ENCODE measurements at regions not wholly inside any gene's neighbourhood (a gene's known extent, or its start where the extent isn't known, plus 50 kb on each side); places are given as distances from the start of the nearest gene placed in this dataset.
"Not testable (repeated sequence)": the region's sequence is repeated elsewhere in the genome, so short reads cannot be mapped to it uniquely, and the experiment has no call there.

DNA sequence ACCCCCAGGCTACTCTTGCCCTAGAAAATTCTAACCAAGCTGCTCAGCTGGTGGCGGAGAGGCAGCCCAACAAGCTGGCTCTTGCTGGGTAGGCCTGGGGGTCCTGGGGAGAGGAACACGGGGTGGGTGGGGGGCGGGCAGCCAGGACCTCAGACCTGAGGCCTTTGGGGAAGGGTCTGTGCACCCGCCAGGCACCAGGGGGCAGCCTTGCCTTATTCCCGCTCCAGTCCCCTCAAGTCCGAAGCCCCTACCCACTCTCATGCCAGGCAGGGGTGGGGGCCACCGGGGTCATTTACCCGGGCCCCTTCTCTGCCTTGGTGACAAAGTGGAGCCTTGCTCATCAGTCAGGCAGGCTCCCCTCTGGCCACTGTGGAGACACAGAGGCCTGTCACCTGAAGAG is 515.1 kb downstream of the TP53TG3F start:
- DNase-seq; intact Hi-C loops (cut with DNase I); ATAC-seq; H3K4me3 ChIP-seq (ENCODE audit: low read length); H3K9me3 ChIP-seq (ENCODE audit: control insufficient read depth, low read length); H3K27ac ChIP-seq (ENCODE audit: low read length); H3K4me1 ChIP-seq (ENCODE audit: control insufficient read depth, insufficient read depth, low read length); H3K27me3 ChIP-seq (ENCODE audit: control insufficient read depth, insufficient read depth): not testable (repeated sequence)
- no CpG with 5 or more reads among the region's 8 CpGs for WGBS

- H3K4me1 ChIP-seq (ENCODE audit: control insufficient read depth, insufficient read depth, low read length); intact Hi-C loops (cut with DNase I); H3K27me3 ChIP-seq (ENCODE audit: control insufficient read depth, insufficient read depth); H3K27ac ChIP-seq (ENCODE audit: low read length); H3K9me3 ChIP-seq (ENCODE audit: control insufficient read depth, low read length); ATAC-seq; DNase-seq; H3K4me3 ChIP-seq (ENCODE audit: low read length): not testable (repeated sequence)
- no CpG with 5 or more reads among the region's 55 CpGs for WGBS
Measured at GRCh38 chr16:33975744-33976143, 516.3 kb downstream of the TP53TG3F start.

GRCh38 chr16:33976521-33976920 is 517.1 kb downstream of the TP53TG3F start:
- DNase-seq; H3K9me3 ChIP-seq (ENCODE audit: control insufficient read depth, low read length); H3K4me3 ChIP-seq (ENCODE audit: low read length); intact Hi-C loops (cut with DNase I); H3K27me3 ChIP-seq (ENCODE audit: control insufficient read depth, insufficient read depth); ATAC-seq; H3K4me1 ChIP-seq (ENCODE audit: control insufficient read depth, insufficient read depth, low read length); H3K27ac ChIP-seq (ENCODE audit: low read length): not testable (repeated sequence)
- WGBS: 82% methylated on average over 20 of the region's 25 CpGs

GRCh38 chr16:33978784-33979183 is 519.4 kb downstream of the TP53TG3F start:
- 50% methylated on average over 1 of the region's 6 CpGs for WGBS
- not testable (repeated sequence) for DNase-seq

DNA sequence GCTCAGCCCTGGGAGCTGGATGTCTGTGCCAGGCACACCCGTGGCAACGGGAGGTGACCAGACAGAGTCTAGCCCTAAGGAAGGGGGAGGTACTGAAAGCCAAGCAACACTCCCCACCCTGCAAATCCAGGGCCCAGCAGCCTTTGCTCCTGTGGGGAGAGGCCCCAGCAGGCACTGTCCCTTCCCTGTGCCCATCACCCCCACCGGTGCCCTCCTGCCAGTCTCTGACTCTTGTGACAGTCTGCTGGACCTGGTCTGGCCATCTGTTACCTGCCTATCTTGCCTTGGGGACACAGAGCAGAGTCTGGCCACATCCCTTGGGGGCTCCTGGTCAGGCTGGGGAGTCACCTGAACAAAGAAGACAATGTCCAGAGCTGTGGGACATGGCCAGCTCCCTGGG is 520.2 kb downstream of the TP53TG3F start:
- ATAC-seq; H3K27me3 ChIP-seq (ENCODE audit: control insufficient read depth, insufficient read depth); H3K4me1 ChIP-seq (ENCODE audit: control insufficient read depth, insufficient read depth, low read length); H3K4me3 ChIP-seq (ENCODE audit: low read length); intact Hi-C loops (cut with DNase I); DNase-seq; H3K27ac ChIP-seq (ENCODE audit: low read length); H3K9me3 ChIP-seq (ENCODE audit: control insufficient read depth, low read length): not testable (repeated sequence)
- WGBS: no CpG with 5 or more reads among the region's 3 CpGs

More at GRCh38 chr16:33978784-33979183, 519.4 kb downstream of the TP53TG3F start:
- H3K27me3 ChIP-seq (ENCODE audit: control insufficient read depth, insufficient read depth); H3K4me3 ChIP-seq (ENCODE audit: low read length); H3K9me3 ChIP-seq (ENCODE audit: control insufficient read depth, low read length); H3K4me1 ChIP-seq (ENCODE audit: control insufficient read depth, insufficient read depth, low read length); H3K27ac ChIP-seq (ENCODE audit: low read length); intact Hi-C loops (cut with DNase I): not testable (repeated sequence)
- ATAC-seq: peak; percentile 62 to 86

DNA sequence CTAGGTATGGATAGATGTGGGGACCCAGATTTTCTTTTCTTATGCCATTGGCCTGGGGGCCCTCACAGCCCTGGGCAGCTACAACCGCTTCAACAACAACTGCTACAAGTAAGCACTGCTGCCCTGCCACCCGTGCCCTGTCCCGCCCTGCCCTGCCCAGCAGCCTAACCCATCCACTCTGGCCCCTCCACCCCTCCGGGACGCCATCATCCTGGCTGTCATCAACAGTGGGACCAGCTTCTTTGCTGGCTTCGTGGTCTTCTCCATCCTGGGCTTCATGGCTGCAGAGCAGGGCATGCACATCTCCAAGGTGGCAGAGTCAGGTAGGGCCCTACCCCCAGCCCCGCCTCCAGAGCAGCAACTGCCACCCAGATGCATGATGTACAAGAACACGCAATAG is 521.3 kb downstream of the TP53TG3F start:
- H3K4me3 ChIP-seq (ENCODE audit: low read length); intact Hi-C loops (cut with DNase I); H3K4me1 ChIP-seq (ENCODE audit: control insufficient read depth, insufficient read depth, low read length); H3K27ac ChIP-seq (ENCODE audit: low read length); ATAC-seq; H3K9me3 ChIP-seq (ENCODE audit: control insufficient read depth, low read length); DNase-seq; H3K27me3 ChIP-seq (ENCODE audit: control insufficient read depth, insufficient read depth): not testable (repeated sequence)
- 62% methylated on average over 4 of the region's 8 CpGs for WGBS

- H3K9me3 ChIP-seq (ENCODE audit: control insufficient read depth, low read length); H3K4me1 ChIP-seq (ENCODE audit: control insufficient read depth, insufficient read depth, low read length); H3K27ac ChIP-seq (ENCODE audit: low read length); H3K27me3 ChIP-seq (ENCODE audit: control insufficient read depth, insufficient read depth); intact Hi-C loops (cut with DNase I); ATAC-seq; H3K4me3 ChIP-seq (ENCODE audit: low read length); DNase-seq: not testable (repeated sequence)
- no CpG with 5 or more reads among the region's 5 CpGs for WGBS
Measured at GRCh38 chr16:33984428-33984827, 525.0 kb downstream of the TP53TG3F start.

GRCh38 chr16:33986521-33986920 is 527.1 kb downstream of the TP53TG3F start:
- intact Hi-C loops (cut with DNase I); H3K9me3 ChIP-seq (ENCODE audit: control insufficient read depth, low read length); H3K27ac ChIP-seq (ENCODE audit: low read length); ATAC-seq; H3K4me3 ChIP-seq (ENCODE audit: low read length); DNase-seq; H3K4me1 ChIP-seq (ENCODE audit: control insufficient read depth, insufficient read depth, low read length); H3K27me3 ChIP-seq (ENCODE audit: control insufficient read depth, insufficient read depth): not testable (repeated sequence)
- WGBS: 77% methylated on average over 6 of the region's 8 CpGs

- H3K27ac ChIP-seq (ENCODE audit: low read length); H3K4me1 ChIP-seq (ENCODE audit: control insufficient read depth, insufficient read depth, low read length); DNase-seq; H3K9me3 ChIP-seq (ENCODE audit: control insufficient read depth, low read length); H3K4me3 ChIP-seq (ENCODE audit: low read length); H3K27me3 ChIP-seq (ENCODE audit: control insufficient read depth, insufficient read depth); intact Hi-C loops (cut with DNase I): not testable (repeated sequence)
- WGBS: 68% methylated on average over 7 of the region's 13 CpGs
- peak in 1 of 2 donors; percentile 34 for ATAC-seq
Measured at GRCh38 chr16:33987348-33987963, 528.0 kb downstream of the TP53TG3F start.

GRCh38 chr16:33988012-33988411 is 528.6 kb downstream of the TP53TG3F start:
- ATAC-seq, DNase-seq: not testable (repeated sequence)
- no CpG with 5 or more reads among the region's 8 CpGs for WGBS

DNA sequence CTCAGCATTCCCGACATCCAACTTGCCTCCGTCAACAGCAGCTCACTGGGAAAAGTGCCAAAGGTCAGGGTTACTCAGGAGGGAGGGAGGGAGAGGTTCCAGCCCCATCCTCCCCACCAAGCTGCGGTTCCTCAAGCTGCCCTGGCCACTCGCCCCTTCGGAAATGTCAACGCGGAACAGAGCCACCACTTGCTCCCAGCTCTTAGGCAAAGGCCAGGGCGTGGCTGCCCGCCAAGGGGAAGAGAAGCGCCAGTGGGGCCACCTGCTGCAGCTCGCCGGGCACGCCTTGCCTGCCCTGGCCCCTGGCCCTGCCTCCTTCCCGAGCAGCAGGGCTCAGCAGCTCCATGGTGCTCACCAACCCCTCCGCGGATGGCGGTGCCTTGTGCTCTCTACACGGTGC is 531.1 kb downstream of the TP53TG3F start:
- H3K4me1 ChIP-seq (ENCODE audit: control insufficient read depth, insufficient read depth, low read length); H3K27me3 ChIP-seq (ENCODE audit: control insufficient read depth, insufficient read depth); ATAC-seq; DNase-seq; H3K27ac ChIP-seq (ENCODE audit: low read length); intact Hi-C loops (cut with DNase I); H3K9me3 ChIP-seq (ENCODE audit: control insufficient read depth, low read length); H3K4me3 ChIP-seq (ENCODE audit: low read length): not testable (repeated sequence)
- no CpG with 5 or more reads among the region's 18 CpGs for WGBS

More at GRCh38 chr16:33988012-33988411, 528.6 kb downstream of the TP53TG3F start:
- intact Hi-C loops (cut with DNase I); H3K4me3 ChIP-seq (ENCODE audit: low read length); H3K9me3 ChIP-seq (ENCODE audit: control insufficient read depth, low read length); H3K27ac ChIP-seq (ENCODE audit: low read length); H3K4me1 ChIP-seq (ENCODE audit: control insufficient read depth, insufficient read depth, low read length); H3K27me3 ChIP-seq (ENCODE audit: control insufficient read depth, insufficient read depth): not testable (repeated sequence)

Measured in right cardiac atrium (tissue), 5 donors.